Renal pelvis (tissue), 1 donor: ENCODE measurements at regions not wholly inside any gene's neighbourhood (a gene's known extent, or its start where the extent isn't known, plus 50 kb on each side); places are given as distances from the start of the nearest gene placed in this dataset.
"Not testable (repeated sequence)": the region's sequence is repeated elsewhere in the genome, so short reads cannot be mapped to it uniquely, and the experiment has no call there.

Source experiments
- DNase-seq: peaks from one replicate; pipeline ENCODE4 v3.0.0-alpha.2; 2013

- DNase-seq = no peak
Measured at GRCh38 chr4:24002330-24002966, 112.6 kb upstream of the PPARGC1A start.

GRCh38 chr4:24001486-24002329 is 111.9 kb upstream of the PPARGC1A start:
- no peak for DNase-seq

GRCh38 chr4:24000470-24000831 is 110.6 kb upstream of the PPARGC1A start:
- no peak for DNase-seq

GRCh38 chr4:23999714-24000469 is 110.0 kb upstream of the PPARGC1A start:
- no peak for DNase-seq

- DNase-seq = no peak
Measured at GRCh38 chr4:23993373-23993772, 103.5 kb upstream of the PPARGC1A start.

- no peak for DNase-seq
Measured at GRCh38 chr4:23991444-23991843, 101.6 kb upstream of the PPARGC1A start.

GRCh38 chr4:23986270-23986669 is 96.4 kb upstream of the PPARGC1A start:
- no peak for DNase-seq

GRCh38 chr4:23981328-23981727 is 91.5 kb upstream of the PPARGC1A start:
- DNase-seq = no peak

GRCh38 chr4:23979534-23979933 is 89.7 kb upstream of the PPARGC1A start:
- no peak for DNase-seq

- no peak for DNase-seq
Measured at GRCh38 chr4:23978002-23978401, 88.2 kb upstream of the PPARGC1A start.

- DNase-seq = no peak
Measured at GRCh38 chr4:23976423-23976822, 86.6 kb upstream of the PPARGC1A start.

- no peak for DNase-seq
Measured at GRCh38 chr4:23973308-23973855, 83.5 kb upstream of the PPARGC1A start.

GRCh38 chr4:23972805-23973204 is 83.0 kb upstream of the PPARGC1A start:
- DNase-seq = no peak

- DNase-seq = no peak
Measured at GRCh38 chr4:23972187-23972586, 82.3 kb upstream of the PPARGC1A start.

- DNase-seq = peak; percentile 17
Measured at GRCh38 chr4:23970201-23970850, 80.5 kb upstream of the PPARGC1A start.

- DNase-seq = no peak
Measured at GRCh38 chr4:23969635-23970145, 79.8 kb upstream of the PPARGC1A start.

- DNase-seq = no peak
Measured at GRCh38 chr4:23967281-23967680, 77.4 kb upstream of the PPARGC1A start.

GRCh38 chr4:23966725-23967124 is 76.9 kb upstream of the PPARGC1A start:
- no peak for DNase-seq

- no peak for DNase-seq
Measured at GRCh38 chr4:23962462-23962861, 72.6 kb upstream of the PPARGC1A start.

GRCh38 chr4:23961395-23961794 is 71.5 kb upstream of the PPARGC1A start:
- DNase-seq = not testable (repeated sequence)

- no peak for DNase-seq
Measured at GRCh38 chr4:23959396-23960148, 69.7 kb upstream of the PPARGC1A start.
